ENCODE measurements at regions not wholly inside any gene's neighbourhood (a gene's known extent, or its start where the extent isn't known, plus 50 kb on each side); places are given as distances from the start of the nearest gene placed in this dataset.

GRCh38 chr18:72376256-72376655 is 167.9 kb downstream of the CBLN2 start:
- H3K27ac ChIP-seq: no peak overlapping the region
- intact Hi-C loops (cut with DNase I): no loop called here
- WGBS, 2 donors: 40 to 54% methylated on average over 4 of the region's 4 CpGs
- H3K4me1 ChIP-seq: no peaks in the 10 kb centered on the region
- DNase-seq: no peak
- H3K27me3 ChIP-seq: no peaks in the 10 kb centered on the region
- no peak for TF ChIP-seq CTCF (IDR thresholded peaks at IDR 0.05)
- no peaks in the 10 kb centered on the region for H3K9me3 ChIP-seq
- H3K36me3 ChIP-seq: no peaks in the 10 kb centered on the region
- no peak overlapping the region for H3K4me3 ChIP-seq

DNA sequence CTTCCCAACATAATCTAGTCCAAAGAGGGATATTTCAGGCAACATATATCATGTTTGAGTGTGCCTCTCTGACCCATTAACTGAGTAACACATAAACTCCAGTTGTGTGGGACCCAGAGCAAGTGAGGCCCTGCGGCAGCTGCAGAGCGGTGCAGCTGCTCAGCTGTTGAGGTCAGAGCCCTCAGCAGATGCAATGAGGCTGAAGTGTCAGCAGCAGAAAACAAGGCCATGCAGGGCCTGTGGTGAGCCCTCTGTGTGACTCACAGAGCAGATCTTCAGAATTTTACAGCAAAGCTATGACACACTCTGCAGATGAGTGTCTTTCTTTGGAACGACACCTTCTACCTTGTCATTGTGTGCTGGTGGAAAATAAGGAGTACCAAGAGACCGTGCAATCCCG is 168.5 kb downstream of the CBLN2 start:
- H3K36me3 ChIP-seq: no peaks in the 10 kb centered on the region
- H3K4me3 ChIP-seq: no peak overlapping the region
- WGBS, 2 donors: 80 to 82% methylated on average over 5 of the region's 5 CpGs
- H3K4me1 ChIP-seq: no peaks in the 10 kb centered on the region
- H3K27ac ChIP-seq: no peak overlapping the region
- DNase-seq: no peak
- intact Hi-C loops (cut with DNase I): no loop called here
- TF ChIP-seq POLR2AphosphoS5 (IDR thresholded peaks at IDR 0.05) (no peak), CTCF (IDR thresholded peaks at IDR 0.05) (no peak), EP300 (IDR thresholded peaks at IDR 0.05) (no peak)
- H3K9me3 ChIP-seq: no peaks in the 10 kb centered on the region
- no peaks in the 10 kb centered on the region for H3K27me3 ChIP-seq

DNA sequence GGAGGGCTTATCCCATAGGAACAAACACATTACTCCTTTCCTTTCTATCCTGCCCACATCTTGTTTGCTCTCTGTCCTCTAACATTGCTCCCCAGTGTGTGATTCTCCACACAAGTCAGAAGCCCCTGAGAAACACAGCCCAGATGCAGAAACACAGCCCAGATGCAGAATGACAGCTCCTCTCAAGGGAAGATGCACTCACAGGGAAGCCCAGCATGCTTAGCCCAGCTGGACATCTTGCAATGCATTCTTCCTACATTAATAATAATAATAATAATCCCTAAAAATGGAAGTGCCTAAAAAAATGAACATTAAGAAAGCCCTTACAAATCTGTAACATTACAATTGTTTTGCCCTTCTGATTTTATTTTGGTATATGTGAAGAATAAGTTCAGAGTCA is 172.1 kb downstream of the CBLN2 start:
- Histone ChIP-seq H3K4me1 (no peaks in the 10 kb centered on the region), H3K36me3 (no peaks in the 10 kb centered on the region), H3K27ac (no peak overlapping the region), H3K4me3 (no peak overlapping the region), H3K9me3 (no peaks in the 10 kb centered on the region), H3K27me3 (no peaks in the 10 kb centered on the region)
- intact Hi-C loops (cut with DNase I): no loop called here
- DNase-seq: no peak
- no peak for TF ChIP-seq CTCF (IDR thresholded peaks at IDR 0.05)
- no peak for TF ChIP-seq EP300 (IDR thresholded peaks at IDR 0.05)
- TF ChIP-seq POLR2A (IDR thresholded peaks at IDR 0.05): no peak
- no peak for TF ChIP-seq POLR2AphosphoS5 (IDR thresholded peaks at IDR 0.05)

DNA sequence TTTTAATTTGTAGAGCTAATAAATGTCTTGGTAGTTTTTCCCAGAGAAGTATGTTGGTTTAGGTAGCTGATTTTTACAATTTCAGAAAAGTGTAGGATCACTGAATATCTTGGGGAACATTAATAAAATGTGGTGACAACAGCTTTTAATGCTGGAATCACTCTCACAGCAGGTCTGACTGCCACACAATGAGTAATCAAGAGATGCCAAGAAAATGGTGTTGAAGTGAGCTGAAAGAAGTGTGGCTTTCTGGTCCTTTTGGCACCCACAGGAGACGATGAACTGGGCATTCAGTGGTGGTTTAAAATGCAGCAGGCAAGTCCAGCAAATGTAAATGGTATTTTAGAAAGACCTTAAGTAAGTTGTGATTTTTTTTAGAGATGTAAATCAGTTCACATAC is 175.8 kb downstream of the CBLN2 start:
- H3K27ac ChIP-seq: no peak overlapping the region
- H3K27me3 ChIP-seq: no peaks in the 10 kb centered on the region
- no peak for TF ChIP-seq CTCF (IDR thresholded peaks at IDR 0.05)
- no peak for TF ChIP-seq POLR2AphosphoS5 (IDR thresholded peaks at IDR 0.05)
- TF ChIP-seq POLR2A (IDR thresholded peaks at IDR 0.05): no peak
- no peak for TF ChIP-seq EP300 (IDR thresholded peaks at IDR 0.05)
- 53 to 74% methylated on average over 1 of the region's 1 CpG for WGBS, 2 donors
- intact Hi-C loops (cut with DNase I): no loop called here
- H3K36me3 ChIP-seq: no peaks in the 10 kb centered on the region
- no peaks in the 10 kb centered on the region for H3K4me1 ChIP-seq
- no peak overlapping the region for H3K4me3 ChIP-seq
- no peaks in the 10 kb centered on the region for H3K9me3 ChIP-seq
- DNase-seq: no peak

DNA sequence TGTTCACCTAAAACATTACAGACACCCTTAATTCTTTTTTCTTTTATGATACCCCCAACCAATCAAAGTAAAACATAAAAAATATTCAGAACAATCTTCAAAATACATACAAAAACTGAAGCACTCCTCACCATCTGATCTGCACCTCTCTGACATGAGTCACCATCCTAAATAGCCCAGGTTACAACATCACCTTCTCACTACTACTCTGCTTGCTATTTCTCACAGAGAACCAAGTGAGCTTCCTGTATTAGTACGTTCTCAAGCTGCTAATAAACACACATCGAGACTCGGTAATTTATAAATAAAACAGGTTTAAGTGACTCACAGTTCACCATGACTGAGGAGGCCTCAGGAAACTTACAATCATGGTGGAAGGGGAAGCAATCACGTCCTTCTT is 183.5 kb downstream of the CBLN2 start:
- no peaks in the 10 kb centered on the region for H3K27me3 ChIP-seq
- no peaks in the 10 kb centered on the region for H3K9me3 ChIP-seq
- H3K4me3 ChIP-seq: no peak overlapping the region
- TF ChIP-seq POLR2AphosphoS5 (IDR thresholded peaks at IDR 0.05) (no peak), POLR2A (IDR thresholded peaks at IDR 0.05) (no peak), EP300 (IDR thresholded peaks at IDR 0.05) (no peak), CTCF (IDR thresholded peaks at IDR 0.05) (no peak)
- no peak overlapping the region for H3K27ac ChIP-seq
- intact Hi-C loops (cut with DNase I): no loop called here
- no peaks in the 10 kb centered on the region for H3K4me1 ChIP-seq
- DNase-seq: no peak
- no peaks in the 10 kb centered on the region for H3K36me3 ChIP-seq
- WGBS, 2 donors: 62 to 71% methylated on average over 4 of the region's 4 CpGs
